ENCODE measurements at regions not wholly inside any gene's neighbourhood (a gene's known extent, or its start where the extent isn't known, plus 50 kb on each side); places are given as distances from the start of the nearest gene placed in this dataset.

- H3K9me3 ChIP-seq (ENCODE audit: control extremely low read depth in 1 of 5, control insufficient read depth in 4 of 5, insufficient read depth in 2 of 5, low read depth in 1 of 5, low read length in 4 of 5), result no peaks in the 10 kb centered on the region
- no peak overlapping the region for H3K4me3 ChIP-seq (ENCODE audit: control insufficient read depth in 1 of 7, extremely low read depth in 1 of 7, insufficient read depth in 4 of 7, low read depth in 2 of 7, low read length in 6 of 7)
- POLR2A ChIA-PET, result no interaction called here
- H3K27me3 ChIP-seq (replicated peaks in 2 of 5; ENCODE audit: control insufficient read depth in 4 of 5, insufficient read depth in 5 of 5, low read length in 4 of 5), result peaks cover 0 to 9% (median 3%) of the 10 kb centered on the region in 5 experiments
- H3K36me3 ChIP-seq (ENCODE audit: control insufficient read depth in 4 of 4, insufficient read depth in 4 of 4, low read length in 3 of 4), result no peaks in the 10 kb centered on the region
- no peak overlapping the region for H3K27ac ChIP-seq (ENCODE audit: insufficient read depth in 1 of 2, low read depth in 1 of 2, low read length in 2 of 2, poor library complexity in 1 of 2, severe bottlenecking in 2 of 2)
- CTCF ChIA-PET, result no interaction called here
- WGBS (ENCODE audit: insufficient coverage), result 80% methylated on average over 2 of the region's 4 CpGs
- no peaks in the 10 kb centered on the region for H3K4me1 ChIP-seq (ENCODE audit: control extremely low read depth in 1 of 4, control insufficient read depth in 4 of 4, insufficient read depth in 4 of 4, low read length in 3 of 4)
- DNase-seq, result no peak
These were observed 153.7 kb upstream of the MSX2 start for GRCh38 chr5:174570662-174571061.

- DNase-seq, result no peak
- POLR2A ChIA-PET, result no interaction called here
- Histone ChIP-seq H3K27ac (ENCODE audit: insufficient read depth in 1 of 2, low read depth in 1 of 2, low read length in 2 of 2, poor library complexity in 1 of 2, severe bottlenecking in 2 of 2) (no peak overlapping the region), H3K27me3 (replicated peaks in 2 of 5; ENCODE audit: control insufficient read depth in 4 of 5, insufficient read depth in 5 of 5, low read length in 4 of 5) (peaks cover 0 to 9% (median 3%) of the 10 kb centered on the region in 5 experiments), H3K9me3 (ENCODE audit: control extremely low read depth in 1 of 5, control insufficient read depth in 4 of 5, insufficient read depth in 2 of 5, low read depth in 1 of 5, low read length in 4 of 5) (no peaks in the 10 kb centered on the region), H3K4me3 (ENCODE audit: control insufficient read depth in 1 of 7, extremely low read depth in 1 of 7, insufficient read depth in 4 of 7, low read depth in 2 of 7, low read length in 6 of 7) (no peak overlapping the region), H3K4me1 (ENCODE audit: control extremely low read depth in 1 of 4, control insufficient read depth in 4 of 4, insufficient read depth in 4 of 4, low read length in 3 of 4) (no peaks in the 10 kb centered on the region), H3K36me3 (ENCODE audit: control insufficient read depth in 4 of 4, insufficient read depth in 4 of 4, low read length in 3 of 4) (no peaks in the 10 kb centered on the region)
- CTCF ChIA-PET, result no interaction called here
- WGBS (ENCODE audit: insufficient coverage), result 84% methylated on average over 6 of the region's 7 CpGs
These were observed 152.6 kb upstream of the MSX2 start for GRCh38 chr5:174571662-174572397.

- CTCF ChIA-PET, result no interaction called here
- POLR2A ChIA-PET, result no interaction called here
- 98% methylated on average over 4 of the region's 9 CpGs for WGBS (ENCODE audit: insufficient coverage)
These were observed 151.8 kb upstream of the MSX2 start for GRCh38 chr5:174572591-174572990.

GRCh38 chr5:174573221-174573994 lies 151.0 kb upstream of the MSX2 start:
- WGBS (ENCODE audit: insufficient coverage), result 64% methylated on average over 10 of the region's 14 CpGs
- peak in 1 of 3 donors; percentile 19 for DNase-seq

More at GRCh38 chr5:174572591-174572990, 151.8 kb upstream of the MSX2 start:
- peaks cover 0 to 9% (median 3%) of the 10 kb centered on the region in 5 experiments for H3K27me3 ChIP-seq (replicated peaks in 2 of 5; ENCODE audit: control insufficient read depth in 4 of 5, insufficient read depth in 5 of 5, low read length in 4 of 5)
- no peak for DNase-seq
- H3K27ac ChIP-seq (ENCODE audit: insufficient read depth in 1 of 2, low read depth in 1 of 2, low read length in 2 of 2, poor library complexity in 1 of 2, severe bottlenecking in 2 of 2), result no peak overlapping the region
- H3K9me3 ChIP-seq (ENCODE audit: control extremely low read depth in 1 of 5, control insufficient read depth in 4 of 5, insufficient read depth in 2 of 5, low read depth in 1 of 5, low read length in 4 of 5), result no peaks in the 10 kb centered on the region
- no peaks in the 10 kb centered on the region for H3K4me1 ChIP-seq (ENCODE audit: control extremely low read depth in 1 of 4, control insufficient read depth in 4 of 4, insufficient read depth in 4 of 4, low read length in 3 of 4)
- H3K4me3 ChIP-seq (ENCODE audit: control insufficient read depth in 1 of 7, extremely low read depth in 1 of 7, insufficient read depth in 4 of 7, low read depth in 2 of 7, low read length in 6 of 7), result no peak overlapping the region
- H3K36me3 ChIP-seq (ENCODE audit: control insufficient read depth in 4 of 4, insufficient read depth in 4 of 4, low read length in 3 of 4), result no peaks in the 10 kb centered on the region

GRCh38 chr5:174575043-174575442 lies 149.3 kb upstream of the MSX2 start:
- POLR2A ChIA-PET, result no interaction called here
- no peak overlapping the region for H3K4me3 ChIP-seq (ENCODE audit: control insufficient read depth in 1 of 7, extremely low read depth in 1 of 7, insufficient read depth in 4 of 7, low read depth in 2 of 7, low read length in 6 of 7)

More at GRCh38 chr5:174573221-174573994, 151.0 kb upstream of the MSX2 start:
- no peak overlapping the region for H3K27ac ChIP-seq (ENCODE audit: insufficient read depth in 1 of 2, low read depth in 1 of 2, low read length in 2 of 2, poor library complexity in 1 of 2, severe bottlenecking in 2 of 2)
- ChIA-PET POLR2A (no interaction called here), CTCF (interaction anchor here (1.3 kb wide), 1 partner anchor 10 kb away, joined by 3 read pairs; no protein-coding TSS in a partner anchor)
- H3K4me1 ChIP-seq (ENCODE audit: control extremely low read depth in 1 of 4, control insufficient read depth in 4 of 4, insufficient read depth in 4 of 4, low read length in 3 of 4), result no peaks in the 10 kb centered on the region
- H3K27me3 ChIP-seq (replicated peaks in 2 of 5; ENCODE audit: control insufficient read depth in 4 of 5, insufficient read depth in 5 of 5, low read length in 4 of 5), result peaks cover 0 to 9% (median 3%) of the 10 kb centered on the region in 5 experiments
- H3K36me3 ChIP-seq (ENCODE audit: control insufficient read depth in 4 of 4, insufficient read depth in 4 of 4, low read length in 3 of 4), result no peaks in the 10 kb centered on the region
- H3K9me3 ChIP-seq (ENCODE audit: control extremely low read depth in 1 of 5, control insufficient read depth in 4 of 5, insufficient read depth in 2 of 5, low read depth in 1 of 5, low read length in 4 of 5), result no peaks in the 10 kb centered on the region
- H3K4me3 ChIP-seq (ENCODE audit: control insufficient read depth in 1 of 7, extremely low read depth in 1 of 7, insufficient read depth in 4 of 7, low read depth in 2 of 7, low read length in 6 of 7), result no peak overlapping the region

GRCh38 chr5:174576042-174576441 lies 148.3 kb upstream of the MSX2 start:
- no peak for DNase-seq
- Histone ChIP-seq H3K36me3 (ENCODE audit: control insufficient read depth in 4 of 4, insufficient read depth in 4 of 4, low read length in 3 of 4) (no peaks in the 10 kb centered on the region), H3K9me3 (ENCODE audit: control extremely low read depth in 1 of 5, control insufficient read depth in 4 of 5, insufficient read depth in 2 of 5, low read depth in 1 of 5, low read length in 4 of 5) (no peaks in the 10 kb centered on the region), H3K4me3 (ENCODE audit: control insufficient read depth in 1 of 7, extremely low read depth in 1 of 7, insufficient read depth in 4 of 7, low read depth in 2 of 7, low read length in 6 of 7) (no peak overlapping the region), H3K27me3 (replicated peaks in 2 of 5; ENCODE audit: control insufficient read depth in 4 of 5, insufficient read depth in 5 of 5, low read length in 4 of 5) (peaks cover 0 to 11% (median 3%) of the 10 kb centered on the region in 5 experiments), H3K27ac (ENCODE audit: insufficient read depth in 1 of 2, low read depth in 1 of 2, low read length in 2 of 2, poor library complexity in 1 of 2, severe bottlenecking in 2 of 2) (no peak overlapping the region), H3K4me1 (ENCODE audit: control extremely low read depth in 1 of 4, control insufficient read depth in 4 of 4, insufficient read depth in 4 of 4, low read length in 3 of 4) (no peaks in the 10 kb centered on the region)
- CTCF ChIA-PET, result no interaction called here
- 93% methylated on average over 4 of the region's 6 CpGs for WGBS (ENCODE audit: insufficient coverage)
- POLR2A ChIA-PET, result no interaction called here

More at GRCh38 chr5:174575043-174575442, 149.3 kb upstream of the MSX2 start:
- Histone ChIP-seq H3K36me3 (ENCODE audit: control insufficient read depth in 4 of 4, insufficient read depth in 4 of 4, low read length in 3 of 4) (no peaks in the 10 kb centered on the region), H3K27me3 (replicated peaks in 2 of 5; ENCODE audit: control insufficient read depth in 4 of 5, insufficient read depth in 5 of 5, low read length in 4 of 5) (peaks cover 0 to 9% (median 3%) of the 10 kb centered on the region in 5 experiments), H3K4me1 (ENCODE audit: control extremely low read depth in 1 of 4, control insufficient read depth in 4 of 4, insufficient read depth in 4 of 4, low read length in 3 of 4) (no peaks in the 10 kb centered on the region), H3K27ac (ENCODE audit: insufficient read depth in 1 of 2, low read depth in 1 of 2, low read length in 2 of 2, poor library complexity in 1 of 2, severe bottlenecking in 2 of 2) (no peak overlapping the region), H3K9me3 (ENCODE audit: control extremely low read depth in 1 of 5, control insufficient read depth in 4 of 5, insufficient read depth in 2 of 5, low read depth in 1 of 5, low read length in 4 of 5) (no peaks in the 10 kb centered on the region)
- 95% methylated on average over 2 of the region's 2 CpGs for WGBS (ENCODE audit: insufficient coverage)
- CTCF ChIA-PET, result no interaction called here
- DNase-seq, result no peak

GRCh38 chr5:174581479-174581878 lies 142.9 kb upstream of the MSX2 start:
- ChIA-PET POLR2A (no interaction called here), CTCF (interaction anchor here (1.0 to 1.4 kb wide), 2 partner anchors 15 to 57 kb away, joined by 3 to 4 read pairs; no protein-coding TSS in a partner anchor)
- Histone ChIP-seq H3K4me1 (ENCODE audit: control extremely low read depth in 1 of 4, control insufficient read depth in 4 of 4, insufficient read depth in 4 of 4, low read length in 3 of 4) (peaks cover 0 to 2% (median 0%) of the 10 kb centered on the region in 4 experiments), H3K9me3 (ENCODE audit: control extremely low read depth in 1 of 5, control insufficient read depth in 4 of 5, insufficient read depth in 2 of 5, low read depth in 1 of 5, low read length in 4 of 5) (peaks cover 0 to 5% (median 0%) of the 10 kb centered on the region in 5 experiments), H3K36me3 (ENCODE audit: control insufficient read depth in 4 of 4, insufficient read depth in 4 of 4, low read length in 3 of 4) (no peaks in the 10 kb centered on the region), H3K27ac (ENCODE audit: insufficient read depth in 1 of 2, low read depth in 1 of 2, low read length in 2 of 2, poor library complexity in 1 of 2, severe bottlenecking in 2 of 2) (no peak overlapping the region), H3K27me3 (replicated peaks in 2 of 5; ENCODE audit: control insufficient read depth in 4 of 5, insufficient read depth in 5 of 5, low read length in 4 of 5) (peaks cover 0 to 6% (median 0%) of the 10 kb centered on the region in 5 experiments), H3K4me3 (ENCODE audit: control insufficient read depth in 1 of 7, extremely low read depth in 1 of 7, insufficient read depth in 4 of 7, low read depth in 2 of 7, low read length in 6 of 7) (no peak overlapping the region)
- WGBS (ENCODE audit: insufficient coverage), result 11% methylated on average over 3 of the region's 5 CpGs
- peak; percentile 20 to 25 (median 23) for DNase-seq

All from common myeloid progenitor, CD34-positive (primary cell).